ENCODE measurements at regions not wholly inside any gene's neighbourhood (a gene's known extent, or its start where the extent isn't known, plus 50 kb on each side); places are given as distances from the start of the nearest gene placed in this dataset.

DNA sequence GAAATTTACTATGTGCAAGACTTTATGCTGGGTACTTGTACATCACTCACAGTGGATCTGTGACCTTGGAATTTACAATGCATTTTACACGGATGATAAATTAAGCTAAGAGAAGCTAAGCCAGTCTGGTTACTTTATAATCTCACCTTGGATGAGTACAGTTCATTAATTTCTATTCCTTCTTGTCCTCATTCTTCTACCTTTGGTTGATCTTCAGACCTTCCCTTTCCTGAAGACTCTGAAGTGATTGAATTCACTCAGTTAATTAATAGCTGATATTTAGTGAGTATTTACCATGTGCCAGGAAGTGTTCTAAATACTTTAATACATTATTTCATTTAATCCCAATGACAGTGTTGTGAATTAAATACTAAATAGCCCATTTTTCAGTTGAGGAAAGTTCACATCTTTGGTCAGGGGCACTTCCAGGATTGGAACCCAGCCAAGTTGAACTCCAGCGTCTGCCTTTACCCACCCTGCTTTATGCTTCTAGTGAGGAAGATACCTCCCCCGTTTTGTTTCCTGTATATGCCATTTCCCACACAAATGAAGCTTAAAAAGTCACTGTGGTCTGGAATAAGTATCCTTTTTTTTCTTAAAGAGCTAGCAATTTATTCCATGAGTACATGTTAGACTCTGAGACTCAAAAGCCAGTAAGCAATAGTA, 146.6 kb downstream of the TLR5 start:
- POLR2A ChIA-PET: no interaction called here

DNA sequence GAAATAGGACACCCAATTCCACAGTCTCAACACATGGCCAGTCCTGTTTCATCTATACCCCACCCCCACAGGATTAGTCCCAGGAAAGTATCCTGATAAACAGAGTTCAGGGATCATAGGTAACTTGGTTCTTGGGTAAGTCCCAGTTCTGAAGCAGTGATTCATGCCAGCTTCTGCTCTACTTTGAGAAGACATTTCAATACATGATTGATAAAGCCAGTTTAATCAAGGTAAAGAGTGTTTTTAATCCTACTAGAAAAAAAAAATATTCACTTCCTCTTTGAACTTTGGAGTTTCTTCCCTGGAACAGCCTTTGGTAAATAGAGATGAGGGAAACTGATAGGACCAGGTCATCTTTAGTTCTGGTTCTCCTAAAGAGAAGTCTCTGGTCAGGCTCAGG, 142.4 kb downstream of the TLR5 start:
- no peak overlapping the region for H3K4me3 ChIP-seq (ENCODE audit: low read depth, low read length)
- CTCF ChIA-PET: interaction anchor here (0.7 kb wide), 1 partner anchor 11 kb away, joined by 3 read pairs; no protein-coding TSS in a partner anchor
- TF ChIP-seq, protein P1, sequence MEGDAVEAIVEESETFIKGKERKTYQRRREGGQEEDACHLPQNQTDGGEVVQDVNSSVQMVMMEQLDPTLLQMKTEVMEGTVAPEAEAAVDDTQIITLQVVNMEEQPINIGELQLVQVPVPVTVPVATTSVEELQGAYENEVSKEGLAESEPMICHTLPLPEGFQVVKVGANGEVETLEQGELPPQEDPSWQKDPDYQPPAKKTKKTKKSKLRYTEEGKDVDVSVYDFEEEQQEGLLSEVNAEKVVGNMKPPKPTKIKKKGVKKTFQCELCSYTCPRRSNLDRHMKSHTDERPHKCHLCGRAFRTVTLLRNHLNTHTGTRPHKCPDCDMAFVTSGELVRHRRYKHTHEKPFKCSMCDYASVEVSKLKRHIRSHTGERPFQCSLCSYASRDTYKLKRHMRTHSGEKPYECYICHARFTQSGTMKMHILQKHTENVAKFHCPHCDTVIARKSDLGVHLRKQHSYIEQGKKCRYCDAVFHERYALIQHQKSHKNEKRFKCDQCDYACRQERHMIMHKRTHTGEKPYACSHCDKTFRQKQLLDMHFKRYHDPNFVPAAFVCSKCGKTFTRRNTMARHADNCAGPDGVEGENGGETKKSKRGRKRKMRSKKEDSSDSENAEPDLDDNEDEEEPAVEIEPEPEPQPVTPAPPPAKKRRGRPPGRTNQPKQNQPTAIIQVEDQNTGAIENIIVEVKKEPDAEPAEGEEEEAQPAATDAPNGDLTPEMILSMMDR (IDR thresholded peaks at IDR 0.05; ENCODE audit: insufficient read depth, low read depth, low read length): no peak
- POLR2A ChIA-PET: no interaction called here
- H3K36me3 ChIP-seq (ENCODE audit: control insufficient read depth, insufficient read depth, low read length): no peaks in the 10 kb centered on the region
- no peaks in the 10 kb centered on the region for H3K27me3 ChIP-seq (ENCODE audit: control insufficient read depth, insufficient read depth, low read length)
- no peak for DNase-seq (ENCODE audit: low read depth)

More for the DNA sequence above, 146.6 kb downstream of the TLR5 start:
- DNase-seq (ENCODE audit: low read depth): no peak
- no peaks in the 10 kb centered on the region for H3K36me3 ChIP-seq (ENCODE audit: control insufficient read depth, insufficient read depth, low read length)
- no peaks in the 10 kb centered on the region for H3K27me3 ChIP-seq (ENCODE audit: control insufficient read depth, insufficient read depth, low read length)
- H3K4me3 ChIP-seq (ENCODE audit: low read depth, low read length): no peak overlapping the region
- TF ChIP-seq, protein P1 (IDR thresholded peaks at IDR 0.05; ENCODE audit: insufficient read depth, low read depth, low read length): no peak
- CTCF ChIA-PET: interaction anchor here (1.2 kb wide), 1 partner anchor 7 kb away, joined by 3 read pairs; no protein-coding TSS in a partner anchor

DNA sequence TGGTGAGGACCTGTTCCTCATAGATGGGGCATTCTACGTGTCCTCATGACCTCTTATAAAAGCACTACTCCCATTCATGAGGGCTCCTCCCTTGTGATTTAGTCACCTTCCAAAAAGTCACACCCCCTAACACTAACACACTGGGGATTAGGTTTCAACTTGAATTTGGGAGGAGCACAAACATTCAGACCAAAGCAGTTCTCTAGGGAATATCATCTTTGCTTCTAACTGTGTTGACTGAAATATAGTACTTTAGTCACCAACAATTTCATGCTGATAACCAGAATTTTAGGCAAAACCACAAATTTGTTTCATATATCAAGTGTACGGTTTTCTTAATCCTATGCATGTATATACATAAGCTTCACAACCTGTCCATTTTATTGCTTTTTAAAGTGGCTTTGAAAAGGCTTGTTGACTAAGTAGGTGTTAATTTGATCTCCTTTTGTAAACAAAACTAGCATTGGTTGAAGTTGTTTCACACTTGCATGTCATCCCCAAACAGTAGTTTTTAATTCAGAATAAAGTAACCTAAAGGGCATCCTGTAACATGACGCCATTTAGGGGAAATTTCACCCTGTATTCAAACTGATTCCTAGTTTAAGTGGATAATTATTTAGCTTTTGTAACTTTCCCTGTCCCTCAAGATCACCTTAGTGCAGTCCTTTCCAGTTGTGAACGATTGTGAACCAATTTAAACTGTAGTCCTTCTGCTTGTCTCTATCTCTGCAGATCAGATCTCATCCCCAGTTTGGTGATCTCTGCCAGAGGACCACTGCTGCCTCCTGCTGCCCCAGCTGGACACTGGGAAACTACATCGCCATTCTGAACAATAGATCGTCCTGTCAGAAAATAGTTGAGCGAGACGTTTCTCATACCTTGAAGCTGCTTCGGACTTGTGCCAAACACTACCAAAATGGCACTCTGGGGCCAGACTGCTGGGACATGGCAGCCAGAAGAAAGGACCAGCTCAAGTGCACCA, 141.1 kb downstream of the TLR5 start:
- no peak for DNase-seq (ENCODE audit: low read depth)
- no peak overlapping the region for H3K4me3 ChIP-seq (ENCODE audit: low read depth, low read length)
- H3K36me3 ChIP-seq (ENCODE audit: control insufficient read depth, insufficient read depth, low read length): no peaks in the 10 kb centered on the region
- TF ChIP-seq, protein P1 (IDR thresholded peaks at IDR 0.05; ENCODE audit: insufficient read depth, low read depth, low read length): no peak
- CTCF ChIA-PET: interaction anchor here (1.2 to 1.9 kb wide), 2 partner anchors 10 to 209 kb away, joined by 3 to 5 read pairs; no protein-coding TSS in a partner anchor
- no peaks in the 10 kb centered on the region for H3K27me3 ChIP-seq (ENCODE audit: control insufficient read depth, insufficient read depth, low read length)
- POLR2A ChIA-PET: no interaction called here

DNA sequence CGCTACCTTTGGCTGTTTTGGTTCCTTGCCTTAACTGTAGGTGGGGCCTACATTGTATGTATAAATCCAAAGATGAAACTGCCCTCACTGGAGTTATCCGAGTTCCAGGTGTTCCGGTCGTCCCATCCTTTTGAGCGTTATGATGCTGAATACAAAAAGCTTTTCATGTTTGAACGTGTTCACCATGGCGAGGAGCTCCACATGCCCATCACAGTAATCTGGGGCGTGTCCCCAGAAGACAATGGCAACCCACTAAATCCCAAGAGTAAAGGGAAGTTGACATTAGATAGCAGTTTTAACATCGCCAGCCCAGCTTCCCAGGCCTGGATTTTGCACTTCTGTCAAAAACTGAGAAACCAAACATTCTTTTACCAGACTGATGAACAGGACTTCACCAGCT, 139.5 kb downstream of the TLR5 start:
- no peaks in the 10 kb centered on the region for H3K36me3 ChIP-seq (ENCODE audit: control insufficient read depth, insufficient read depth, low read length)
- DNase-seq (ENCODE audit: low read depth): no peak
- POLR2A ChIA-PET: no interaction called here
- TF ChIP-seq, protein P1 (IDR thresholded peaks at IDR 0.05; ENCODE audit: insufficient read depth, low read depth, low read length): no peak
- no peak overlapping the region for H3K4me3 ChIP-seq (ENCODE audit: low read depth, low read length)
- no peaks in the 10 kb centered on the region for H3K27me3 ChIP-seq (ENCODE audit: control insufficient read depth, insufficient read depth, low read length)
- CTCF ChIA-PET: interaction anchor here (1.3 to 1.9 kb wide), 2 partner anchors 8 to 210 kb away, joined by 3 to 5 read pairs; no protein-coding TSS in a partner anchor

DNA sequence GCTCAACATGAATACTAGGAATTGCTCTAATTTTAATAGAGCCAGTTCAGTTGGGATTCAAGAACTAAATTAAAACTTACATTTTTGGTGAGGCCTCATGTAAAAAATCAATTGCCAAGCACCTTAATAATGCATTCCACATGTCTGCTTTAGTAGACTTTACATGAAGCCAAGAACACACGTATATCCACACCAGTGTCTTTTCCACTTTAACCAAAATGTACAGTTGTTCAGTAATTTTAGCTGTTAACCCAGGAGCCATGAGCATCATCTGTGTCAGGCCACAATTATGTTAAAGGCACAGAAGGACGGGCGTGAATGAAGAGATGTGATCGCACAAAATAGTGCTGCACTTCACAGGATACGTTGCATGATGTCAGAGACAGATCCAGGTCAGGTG, 136.7 kb downstream of the TLR5 start:
- TF ChIP-seq, protein P1 (IDR thresholded peaks at IDR 0.05; ENCODE audit: insufficient read depth, low read depth, low read length): no peak
- DNase-seq (ENCODE audit: low read depth): no peak
- H3K27me3 ChIP-seq (ENCODE audit: control insufficient read depth, insufficient read depth, low read length): no peaks in the 10 kb centered on the region
- ChIA-PET CTCF (no interaction called here), POLR2A (no interaction called here)
- H3K36me3 ChIP-seq (ENCODE audit: control insufficient read depth, insufficient read depth, low read length): no peaks in the 10 kb centered on the region
- H3K4me3 ChIP-seq (ENCODE audit: low read depth, low read length): no peak overlapping the region

All from BJ (cell line).